ENCODE measurements at regions not wholly inside any gene's neighbourhood (a gene's known extent, or its start where the extent isn't known, plus 50 kb on each side); places are given as distances from the start of the nearest gene placed in this dataset.

DNA sequence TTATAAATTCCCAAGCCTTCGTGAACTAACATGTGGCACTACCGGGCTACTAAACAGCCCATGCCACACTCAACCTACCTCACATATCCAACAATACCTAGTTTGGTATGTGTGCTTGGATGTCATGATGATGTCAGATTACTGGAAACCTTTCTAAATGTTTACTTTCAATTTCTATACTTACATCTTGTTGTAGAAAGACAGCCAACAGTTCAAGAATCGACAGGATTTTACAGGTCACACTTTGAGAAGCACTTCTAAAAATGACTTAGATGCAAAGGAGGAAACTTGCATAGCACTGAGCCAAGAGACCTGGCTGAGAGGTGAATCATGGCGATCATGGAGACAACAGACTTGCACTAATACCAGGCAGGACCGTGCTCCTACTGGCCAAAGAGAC, 209.9 kb downstream of the COL4A1 start:
- DNase-seq, result no peak

DNA sequence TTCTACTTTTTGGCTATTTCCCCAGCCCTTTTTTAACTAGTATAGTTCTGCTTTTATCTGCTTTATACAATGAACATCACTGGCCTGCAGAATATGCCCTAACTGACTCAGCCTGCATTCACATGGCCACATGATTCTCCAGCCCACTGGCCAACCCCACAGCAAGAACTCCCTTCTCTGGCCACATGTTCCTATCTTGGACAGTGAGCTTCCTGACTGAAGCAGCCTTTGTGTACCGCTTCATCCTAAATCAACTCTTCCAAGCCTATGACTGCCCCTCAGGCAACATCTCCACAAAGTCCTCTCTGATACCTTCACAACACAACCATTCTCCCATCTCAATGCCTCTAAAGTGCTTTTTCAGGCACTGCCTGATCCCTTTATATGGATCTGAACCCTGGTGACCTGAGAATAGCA, 214.1 kb downstream of the COL4A1 start:
- no peak for DNase-seq

DNA sequence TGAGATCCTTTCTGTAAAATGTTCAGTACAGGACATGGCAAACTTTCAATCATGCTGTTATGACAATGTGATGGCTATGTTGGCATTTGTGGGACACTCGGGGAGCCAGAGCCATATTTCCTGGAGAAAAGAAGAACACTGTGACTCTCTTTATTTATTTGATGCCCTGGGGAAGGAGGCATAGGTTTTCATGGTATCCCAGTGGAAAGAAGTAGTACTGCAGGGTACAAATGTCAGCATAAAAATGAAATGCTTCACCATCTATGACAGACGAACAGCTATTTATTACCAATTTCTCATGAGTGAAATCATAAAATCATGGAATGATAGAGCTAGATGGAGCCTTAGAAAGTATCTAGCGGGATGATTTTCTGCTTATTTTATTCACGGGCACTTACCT, 217.1 kb downstream of the COL4A1 start:
- DNase-seq, result no peak

DNA sequence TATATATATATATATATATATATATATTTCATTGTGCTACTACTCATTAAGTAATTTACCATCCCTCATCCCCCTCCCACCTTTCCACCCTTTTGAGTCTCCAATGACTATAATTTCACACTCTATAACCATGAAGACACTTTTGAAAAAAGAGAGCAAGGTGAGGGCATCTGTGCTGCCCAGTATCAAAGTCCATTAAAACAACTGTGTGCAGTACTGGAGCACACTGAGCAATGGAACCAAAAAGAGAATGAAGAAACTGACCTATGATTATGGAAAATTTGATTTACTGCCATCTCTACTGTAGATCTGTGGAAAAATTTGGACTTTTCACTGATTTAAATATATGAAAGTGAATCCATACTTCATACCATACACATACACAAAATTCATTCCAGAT, 217.9 kb downstream of the COL4A1 start:
- DNase-seq, result no peak

DNA sequence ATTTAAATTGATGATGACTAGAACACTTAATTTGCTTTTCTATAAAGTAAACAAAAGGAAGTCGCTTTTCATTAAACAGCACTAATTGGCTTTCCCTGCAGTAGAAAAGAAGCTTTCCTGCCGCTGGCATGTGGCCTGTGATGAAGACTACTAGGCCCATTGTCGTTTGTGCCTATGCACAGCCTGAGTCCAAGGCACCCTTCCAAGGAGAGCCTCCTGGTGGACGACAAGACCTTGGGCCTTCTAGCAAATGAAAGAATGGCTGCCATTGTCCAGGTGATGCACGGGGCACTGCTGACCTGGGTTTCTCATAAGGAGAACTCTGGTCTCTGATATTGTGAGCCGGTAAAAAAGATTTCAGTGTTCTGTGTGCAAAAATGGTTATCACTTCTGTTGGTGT, 233.0 kb downstream of the COL4A1 start:
- no peak for DNase-seq

DNA sequence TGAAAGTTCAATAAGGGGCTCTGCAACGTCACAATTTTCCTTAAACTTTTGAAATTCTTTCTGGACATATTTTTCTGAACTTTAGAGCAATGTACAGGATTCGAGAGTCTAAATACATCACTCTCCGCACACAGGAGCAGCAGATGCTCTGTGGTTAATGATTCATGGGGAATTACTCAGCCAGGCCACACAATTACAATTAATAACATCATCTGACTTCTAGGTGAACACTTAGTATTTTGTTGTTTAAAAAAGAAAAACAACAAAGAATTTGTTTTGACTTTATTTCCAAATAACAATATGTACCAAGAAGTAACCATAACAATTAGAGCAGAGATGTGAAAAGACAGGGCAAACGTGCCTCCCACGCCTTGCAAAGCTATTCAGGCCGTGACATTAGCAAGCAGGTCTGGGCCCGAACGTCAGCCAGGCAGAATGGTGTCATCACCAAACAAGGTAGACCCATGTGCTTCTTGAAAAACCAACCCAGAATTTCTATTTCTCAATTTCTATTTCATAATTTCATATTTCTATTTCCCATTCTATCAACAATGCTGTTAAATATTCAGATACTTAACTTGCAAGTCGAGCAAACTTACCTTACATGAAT, 236.3 kb downstream of the COL4A1 start:
- no peak for DNase-seq

DNA sequence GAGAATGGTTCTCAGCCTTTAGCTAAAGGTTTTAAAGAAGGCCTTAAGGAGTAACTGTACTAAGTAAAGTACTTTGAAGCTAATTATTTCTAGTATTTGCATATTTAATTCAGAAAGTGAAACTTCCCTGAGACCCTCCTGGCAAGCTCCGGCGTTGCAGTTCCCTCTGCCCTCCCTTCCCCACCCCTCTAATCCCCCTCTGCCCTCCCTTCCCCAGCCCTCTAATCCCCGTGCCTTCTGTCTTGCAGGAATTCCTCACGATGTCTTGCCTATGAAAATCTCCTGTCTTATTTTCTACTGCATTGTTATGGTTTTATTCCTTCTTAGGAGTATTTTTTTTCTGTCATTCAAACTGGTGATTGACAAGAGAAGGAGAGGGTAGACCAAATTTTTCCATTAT, 236.9 kb downstream of the COL4A1 start:
- DNase-seq, result no peak

DNA sequence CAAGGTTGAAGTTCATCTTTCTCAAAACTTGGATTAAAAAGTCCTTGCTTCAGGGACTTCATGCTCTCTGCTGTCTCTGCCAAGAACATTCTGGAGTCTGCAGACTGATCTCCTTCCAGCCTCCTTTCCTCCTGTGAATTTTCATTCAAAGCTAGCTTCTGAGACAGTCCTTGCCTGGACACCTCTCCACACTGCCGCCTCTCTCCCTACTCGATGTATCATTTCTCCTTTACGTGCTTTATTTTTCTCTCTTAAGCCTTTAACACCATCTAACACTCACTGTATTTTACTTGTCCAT, 238.8 kb downstream of the COL4A1 start:
- no peak for DNase-seq

DNA sequence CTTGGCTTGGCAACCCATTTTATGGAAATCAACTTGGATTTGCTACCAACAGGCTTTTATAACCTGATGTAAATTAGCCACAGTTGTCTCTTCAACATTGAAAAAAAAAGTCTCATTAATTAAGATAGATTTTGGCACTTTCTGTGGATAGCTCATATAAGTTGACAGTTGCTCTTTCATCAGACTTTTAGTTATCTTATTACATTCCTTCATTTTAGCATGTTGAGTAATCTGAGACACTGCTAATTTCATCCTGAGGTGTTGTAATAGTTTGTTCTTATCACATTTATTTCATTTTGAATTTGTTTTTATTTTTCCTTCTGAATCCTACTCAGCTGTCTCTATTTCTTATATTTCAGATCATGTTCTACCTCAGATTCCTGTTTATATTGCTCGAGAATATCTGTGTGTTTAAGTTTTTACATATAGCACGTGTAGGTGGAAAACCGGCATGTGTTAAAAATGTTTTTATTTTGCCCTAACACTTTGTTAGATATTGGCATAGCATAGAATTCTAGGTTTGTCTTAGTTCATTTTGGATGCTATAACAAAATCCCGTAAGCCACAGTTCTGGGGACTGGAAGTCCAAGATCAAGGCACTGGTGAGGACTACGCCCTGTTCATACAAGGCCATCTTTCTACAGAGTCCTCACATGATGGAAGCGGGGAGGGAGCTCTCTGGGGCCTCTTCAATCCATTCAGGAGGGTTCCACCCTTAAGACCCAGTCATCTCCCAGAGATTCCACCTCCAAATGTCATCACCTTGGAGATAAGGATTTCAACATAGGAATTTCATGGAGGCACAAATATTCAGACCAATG, 239.4 kb downstream of the COL4A1 start:
- DNase-seq, result no peak

DNA sequence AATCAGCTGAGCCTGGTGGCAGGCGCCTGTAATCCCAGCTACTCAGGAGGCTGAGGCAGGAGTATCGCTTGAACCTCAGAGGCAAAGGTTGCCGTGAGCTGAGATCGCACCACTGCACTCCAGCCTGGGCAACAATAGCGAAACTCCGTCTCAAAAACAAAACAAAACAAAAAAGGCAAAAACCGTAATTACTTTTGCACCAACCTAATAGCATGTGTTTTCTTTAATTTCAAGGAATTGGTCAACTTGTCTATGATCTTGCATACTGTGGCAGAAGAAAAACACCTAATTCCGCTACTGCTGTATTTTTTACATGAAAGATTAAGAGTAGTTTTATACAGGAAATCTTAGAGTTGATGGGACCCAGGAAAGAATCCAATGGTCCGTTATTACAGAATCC, 241.2 kb downstream of the COL4A1 start:
- DNase-seq, result no peak

DNA sequence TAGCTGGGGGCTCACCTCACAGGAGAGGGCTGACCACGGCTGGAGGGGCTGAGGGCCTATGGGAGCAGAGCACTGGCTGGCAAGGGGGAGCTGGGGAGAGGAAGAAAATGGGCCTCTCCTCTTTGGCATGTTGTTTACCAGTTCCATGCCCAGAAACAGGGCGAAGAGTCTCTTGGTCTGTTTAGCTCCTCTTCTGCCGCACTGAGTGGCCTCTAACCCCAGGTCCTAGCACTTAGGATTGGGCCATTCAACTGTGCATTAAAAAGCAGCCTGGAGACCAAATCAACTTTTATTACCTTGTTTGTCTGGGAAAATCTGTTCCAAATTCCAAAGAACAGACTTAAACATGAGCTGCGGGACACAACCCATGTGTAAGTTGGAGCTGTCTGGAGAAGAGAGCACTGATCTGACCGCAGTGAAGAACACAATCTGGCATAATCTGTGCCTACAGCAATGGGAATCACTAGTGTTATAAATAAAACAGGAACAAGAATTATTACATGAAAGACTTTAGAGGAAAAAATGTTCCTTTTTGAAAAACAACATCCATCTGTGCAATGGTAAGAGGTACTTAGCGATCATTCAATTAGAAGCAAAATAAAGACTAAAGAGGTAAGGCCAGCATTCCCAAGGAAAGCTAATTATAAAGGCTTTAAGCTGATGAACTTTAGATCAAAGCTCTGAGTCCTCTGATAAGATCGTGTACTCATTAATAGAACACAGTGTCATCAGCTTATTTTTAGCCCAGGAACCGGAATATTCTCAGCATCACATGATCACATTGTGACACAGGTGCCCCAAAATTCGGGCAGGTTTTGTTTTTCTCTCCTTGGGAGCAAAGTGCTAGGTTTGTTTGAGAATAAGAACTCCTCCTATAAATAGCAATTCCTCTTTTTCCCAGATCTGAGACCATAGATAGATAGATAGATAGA, 243.2 kb downstream of the COL4A1 start:
- DNase-seq, result no peak

DNA sequence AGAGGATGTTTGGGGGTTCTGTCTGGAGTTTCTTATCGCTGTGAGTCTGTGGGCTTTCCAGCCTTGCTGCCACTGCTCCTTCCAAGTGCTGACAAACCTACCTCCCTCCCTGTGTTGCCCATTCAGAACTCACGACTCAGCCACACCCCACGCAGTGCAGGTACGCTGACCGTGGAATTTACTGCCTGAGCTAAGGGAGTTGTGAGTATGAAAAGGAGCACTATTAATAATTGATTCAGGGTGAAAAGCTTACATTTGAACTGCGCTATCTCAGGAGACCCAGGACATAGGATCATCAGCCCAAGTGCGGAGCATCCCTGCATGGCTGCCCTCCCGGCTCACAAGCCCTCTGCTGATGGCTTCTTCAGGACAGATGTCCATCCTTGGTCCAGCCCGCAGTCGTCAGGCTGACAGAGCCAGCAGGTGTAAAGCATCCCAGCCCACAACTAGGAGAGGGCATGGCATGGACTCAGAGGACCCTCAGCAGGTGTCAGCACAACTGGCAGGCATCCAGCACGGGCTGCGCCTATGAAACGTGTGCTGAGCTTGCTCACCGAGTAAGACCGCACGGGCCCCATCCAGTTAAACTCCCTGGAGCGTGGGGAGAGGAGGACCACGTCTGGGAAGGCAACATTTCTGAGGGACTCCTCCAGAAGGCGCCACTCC, 244.0 kb downstream of the COL4A1 start:
- no peak for DNase-seq

DNA sequence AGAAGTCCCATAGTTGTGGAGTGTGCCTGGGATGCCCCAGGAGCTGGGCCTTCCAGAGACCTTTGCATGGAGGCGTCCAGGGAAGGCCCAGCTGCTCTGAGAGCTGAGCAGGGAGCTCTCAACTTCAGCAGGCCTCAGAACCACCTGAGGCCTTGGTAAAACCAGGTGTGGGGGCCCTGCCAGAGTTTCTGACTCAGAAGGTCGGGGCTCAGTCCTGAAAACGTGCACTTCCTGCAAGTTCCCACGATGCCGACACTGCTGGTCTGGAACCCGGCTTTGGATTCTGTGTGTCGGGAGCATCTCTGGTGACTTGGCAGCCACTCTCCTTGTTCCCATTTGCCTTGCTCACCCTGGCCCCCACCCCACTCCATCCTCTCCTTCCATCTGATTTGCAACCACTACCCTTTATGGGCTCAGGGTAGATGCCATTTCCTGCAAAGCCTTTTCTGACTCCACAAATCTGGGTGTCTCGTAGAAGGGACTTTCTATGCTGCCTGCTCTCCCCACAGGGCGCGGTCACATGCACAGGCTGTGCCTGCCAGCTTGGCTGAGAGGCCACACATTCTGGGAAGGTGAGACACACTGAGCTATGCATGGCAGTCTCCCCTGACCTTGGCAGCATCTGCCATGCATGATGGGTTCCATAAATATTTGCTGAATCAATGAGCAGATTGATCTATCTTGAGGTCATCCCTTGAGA, 244.7 kb downstream of the COL4A1 start:
- no peak for DNase-seq

DNA sequence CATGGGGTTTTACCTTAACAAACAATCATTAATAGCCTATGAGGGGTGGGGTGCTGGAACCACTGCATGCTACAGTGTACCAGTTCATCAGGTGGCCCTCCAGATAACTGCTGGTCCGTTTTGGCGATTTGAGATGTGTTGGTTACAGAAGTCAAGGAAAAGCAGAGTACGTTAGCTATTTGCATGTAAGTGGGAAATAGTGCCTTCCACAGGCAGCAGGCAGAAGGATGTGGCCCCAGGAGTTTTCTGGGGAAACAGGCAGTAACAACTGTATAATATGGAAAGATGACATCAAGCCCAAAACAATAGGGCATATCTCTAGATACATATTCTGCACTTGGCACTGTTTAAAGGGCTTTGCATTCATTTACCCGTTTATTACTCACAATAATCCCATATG, 245.7 kb downstream of the COL4A1 start:
- DNase-seq, result no peak

DNA sequence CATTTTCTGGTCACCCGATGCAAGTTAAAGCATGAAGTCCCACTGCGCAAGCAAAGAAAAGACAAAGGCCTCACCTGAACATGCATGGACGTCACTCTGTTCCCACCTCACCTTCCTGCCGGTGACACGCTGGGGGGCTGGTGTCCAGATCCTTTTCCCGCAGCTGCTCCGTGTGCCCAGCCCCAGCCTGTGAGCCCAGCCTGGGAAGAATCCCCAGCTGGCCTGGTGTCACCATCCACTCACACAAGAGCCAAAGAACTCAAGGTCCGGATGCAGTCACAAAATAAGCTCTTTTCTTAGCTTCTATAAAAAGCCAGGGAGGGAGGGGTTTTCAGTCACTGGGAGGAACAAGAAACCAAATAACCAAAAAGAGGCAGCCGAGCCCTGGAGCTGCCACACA, 249.9 kb downstream of the COL4A1 start:
- no peak for DNase-seq

DNA sequence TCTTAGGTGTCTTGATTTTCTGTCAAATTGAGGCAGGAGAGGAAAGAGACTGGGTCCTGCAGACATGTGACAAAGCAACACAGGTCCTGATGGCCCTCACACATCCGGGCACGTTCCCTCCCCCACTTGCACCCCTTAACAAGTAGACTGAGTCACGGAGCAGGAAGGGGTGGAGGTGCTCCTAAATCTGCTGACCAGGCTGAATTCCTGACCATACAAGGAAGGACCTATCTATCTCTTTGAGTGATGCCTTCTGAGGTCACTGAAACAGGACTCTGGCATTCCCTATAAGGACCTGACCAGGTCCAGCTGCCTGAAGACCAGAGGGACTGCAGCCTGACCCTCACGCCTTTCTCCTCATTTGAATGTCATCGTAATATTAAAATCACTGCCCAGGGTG, 250.3 kb downstream of the COL4A1 start:
- DNase-seq, result no peak

DNA sequence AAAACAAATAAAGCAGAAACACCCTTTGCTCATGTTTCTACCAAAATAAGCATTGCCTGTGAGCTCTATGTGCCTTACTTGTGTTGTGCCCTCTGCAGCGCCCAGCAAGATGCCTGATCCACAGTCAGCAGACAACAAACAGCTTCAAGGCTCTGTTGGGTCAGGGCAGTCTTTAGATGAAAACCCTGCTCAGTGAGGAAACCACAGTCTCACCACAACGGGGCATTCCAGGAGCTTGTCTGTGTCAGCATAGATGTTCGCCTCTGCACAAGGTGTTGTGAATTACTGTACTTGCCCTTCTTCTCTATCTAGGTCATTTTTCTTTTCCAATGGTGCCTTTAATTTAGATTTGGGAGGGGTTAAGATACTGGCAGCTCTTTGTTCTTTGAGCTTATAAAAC, 251.9 kb downstream of the COL4A1 start:
- DNase-seq, result no peak

DNA sequence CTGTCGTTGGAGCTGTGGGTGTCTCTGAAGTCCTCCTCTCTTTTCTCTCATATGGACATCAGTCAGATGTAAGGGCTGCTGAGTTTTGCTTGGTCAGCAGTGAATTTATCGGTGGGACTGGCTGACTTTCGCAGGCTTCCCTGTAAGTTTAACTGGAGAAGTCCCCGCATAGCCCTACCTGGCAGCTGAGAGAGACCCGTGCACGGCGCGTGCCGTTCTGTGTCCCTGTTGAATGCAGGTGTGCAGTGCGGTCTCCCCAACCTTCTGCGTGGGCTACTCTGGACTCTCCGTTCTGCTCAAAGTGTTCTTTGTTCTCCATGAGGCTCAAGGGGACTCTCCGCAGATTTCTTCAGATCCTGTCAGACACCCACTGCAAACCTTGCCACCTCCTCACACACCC, 252.9 kb downstream of the COL4A1 start:
- no peak for DNase-seq

DNA sequence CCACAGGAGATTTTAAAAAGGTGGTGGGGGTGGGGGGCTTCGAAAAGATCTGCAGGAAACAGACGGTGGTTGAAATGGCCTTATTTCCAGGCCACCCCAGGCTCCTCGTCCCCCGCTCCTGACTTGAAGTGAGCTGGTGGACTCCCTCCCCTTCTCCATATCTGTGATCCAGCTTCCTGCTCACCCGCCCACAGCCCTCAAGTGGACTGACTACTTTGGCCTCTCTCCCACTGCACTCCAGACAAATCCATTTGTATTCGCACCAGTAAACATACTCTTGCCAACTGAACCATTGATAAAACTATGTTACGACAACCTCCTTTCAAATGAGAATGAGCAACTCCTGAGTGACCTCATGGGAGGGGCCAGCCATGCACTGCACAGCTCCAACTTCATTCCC, 259.5 kb downstream of the COL4A1 start:
- no peak for DNase-seq

DNA sequence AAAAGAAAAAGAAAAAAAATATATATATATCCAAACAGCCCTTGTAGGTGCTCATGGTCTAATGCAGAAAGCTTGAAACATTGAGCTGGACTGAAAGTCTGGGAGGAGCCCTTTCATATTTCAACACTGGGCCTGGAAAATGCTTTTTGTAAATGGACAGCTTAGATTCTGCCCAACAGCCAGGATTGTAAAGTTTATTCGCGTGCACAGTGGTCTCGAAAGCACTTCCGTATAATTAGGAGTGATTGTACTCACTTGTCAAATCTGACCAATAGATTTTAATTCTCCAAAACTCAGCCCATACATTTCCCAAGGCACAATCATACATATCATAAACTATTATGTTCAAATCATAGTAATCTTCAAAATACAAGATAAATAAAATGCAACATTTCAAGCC, 260.1 kb downstream of the COL4A1 start:
- DNase-seq, result no peak

DNA sequence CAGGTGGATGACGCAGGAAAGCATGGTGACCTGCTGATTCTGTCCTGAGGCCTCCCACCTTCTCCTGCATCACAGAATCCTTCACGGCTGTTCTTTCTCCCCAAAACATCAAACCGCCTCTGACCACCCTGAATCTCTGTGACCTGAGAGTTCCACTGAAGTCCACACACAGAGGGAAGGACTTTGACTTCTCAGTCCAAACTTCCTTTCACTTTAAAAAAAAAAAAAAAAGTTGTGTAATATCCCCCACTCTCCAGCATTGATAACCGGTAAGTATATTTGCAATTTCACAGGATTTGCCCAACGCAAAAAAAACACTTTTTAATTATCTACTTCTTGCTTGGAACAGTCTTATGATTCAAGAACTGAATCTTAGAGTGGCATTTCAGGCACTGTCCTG, 259.5 kb upstream of the IRS2 start:
- DNase-seq, result no peak

DNA sequence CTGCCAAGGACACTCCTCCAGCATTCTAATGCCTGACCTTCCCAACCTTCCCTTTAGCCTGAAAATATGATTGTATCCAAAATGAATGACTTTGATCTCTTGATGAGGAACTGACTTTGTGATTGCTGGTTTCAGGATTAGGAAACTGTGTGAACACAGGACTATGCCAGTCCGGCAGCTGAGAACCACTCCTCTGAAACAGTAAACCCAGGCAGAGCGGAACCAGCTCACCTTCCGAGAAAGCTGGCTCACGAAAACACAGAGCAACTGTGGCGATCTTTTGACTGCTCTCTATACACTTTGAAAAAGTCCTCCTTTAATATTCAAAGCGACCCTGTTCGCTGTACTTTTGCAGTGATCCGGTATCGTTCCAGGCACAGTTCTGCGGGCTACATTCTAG, 258.8 kb upstream of the IRS2 start:
- DNase-seq, result no peak

Data from stimulated activated CD4-positive, alpha-beta T cell treated with anti-CD3 and anti-CD28 coated beads, Interleukin-15, amount 100 ng/mL, for 24 hours (primary cell).